HG03521 (cell line): ENCODE measurements at regions not wholly inside any gene's neighbourhood (a gene's known extent, or its start where the extent isn't known, plus 50 kb on each side); places are given as distances from the start of the nearest gene placed in this dataset.
"Not testable (repeated sequence)": the region's sequence is repeated elsewhere in the genome, so short reads cannot be mapped to it uniquely, and the experiment has no call there.

Source experiments
- ATAC-seq: cut with Tn5 transposase; IDR thresholded peaks from one replicate; pipeline ENCODE4 v1.9.1; 2021; ENCODE audit warnings: mild to moderate bottlenecking, moderate library complexity; ENCODE audit not compliant: unreplicated experiment

GRCh38 chr17:70426752-70427151 is 257.4 kb downstream of the KCNJ2 start:
- ATAC-seq: no peak

GRCh38 chr17:70434536-70435490 is 265.5 kb downstream of the KCNJ2 start:
- ATAC-seq: no peak

DNA sequence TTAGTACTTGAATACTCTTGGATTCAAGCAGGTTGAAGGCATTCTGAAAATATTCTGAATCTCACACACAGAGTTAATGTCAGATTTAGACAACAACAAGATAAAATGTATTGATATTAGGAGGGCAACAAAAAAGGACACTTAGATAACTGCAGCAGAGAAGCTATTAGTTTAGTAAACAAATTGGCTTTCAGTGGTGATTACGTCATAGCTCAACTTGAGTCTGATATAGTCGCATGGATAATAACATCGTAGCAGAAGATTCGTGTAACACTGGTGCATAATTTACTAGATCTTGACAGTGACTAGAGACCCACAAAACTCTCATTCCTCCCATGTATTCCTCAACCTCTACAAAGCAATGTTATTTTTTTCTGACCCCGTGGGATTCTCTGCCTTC is 268.3 kb downstream of the KCNJ2 start:
- ATAC-seq: no peak

DNA sequence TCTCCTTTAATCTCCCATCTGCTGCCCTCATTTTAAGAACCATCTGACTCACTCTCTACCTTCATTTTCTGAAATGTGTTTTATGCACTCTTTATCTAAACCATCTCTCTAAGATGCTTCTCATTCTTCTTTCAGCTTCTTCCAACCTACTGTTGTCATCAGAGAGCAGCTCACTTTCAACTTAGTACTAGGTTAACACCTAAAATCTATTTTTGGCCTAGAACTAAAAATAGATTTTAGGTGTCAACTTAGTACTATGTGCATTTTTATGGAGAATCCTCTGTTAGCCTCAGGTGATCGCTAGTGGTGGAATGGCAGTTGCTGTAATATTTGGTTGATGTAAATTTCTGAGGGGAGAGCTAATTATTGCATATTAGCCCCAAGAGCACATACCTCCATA is 277.1 kb downstream of the KCNJ2 start:
- ATAC-seq: no peak

DNA sequence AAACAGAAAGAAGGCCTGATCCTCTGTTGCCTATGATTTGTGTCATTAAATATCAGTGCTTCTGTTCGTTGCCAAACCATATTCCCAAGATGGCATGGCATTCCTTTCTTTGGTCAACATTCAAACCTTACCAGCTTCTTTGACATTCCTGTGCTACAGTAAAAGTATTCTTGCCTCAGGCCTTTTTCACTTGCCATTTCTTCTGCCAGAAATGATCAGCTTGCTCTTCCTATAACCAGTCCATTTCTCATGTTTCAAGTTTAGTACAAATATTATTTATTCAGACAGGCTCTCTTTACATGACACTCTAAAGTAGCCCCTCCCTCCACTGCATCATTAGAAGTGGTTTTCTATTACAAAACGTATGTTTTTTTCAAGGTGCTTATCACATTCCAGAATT is 278.3 kb downstream of the KCNJ2 start:
- ATAC-seq: no peak

DNA sequence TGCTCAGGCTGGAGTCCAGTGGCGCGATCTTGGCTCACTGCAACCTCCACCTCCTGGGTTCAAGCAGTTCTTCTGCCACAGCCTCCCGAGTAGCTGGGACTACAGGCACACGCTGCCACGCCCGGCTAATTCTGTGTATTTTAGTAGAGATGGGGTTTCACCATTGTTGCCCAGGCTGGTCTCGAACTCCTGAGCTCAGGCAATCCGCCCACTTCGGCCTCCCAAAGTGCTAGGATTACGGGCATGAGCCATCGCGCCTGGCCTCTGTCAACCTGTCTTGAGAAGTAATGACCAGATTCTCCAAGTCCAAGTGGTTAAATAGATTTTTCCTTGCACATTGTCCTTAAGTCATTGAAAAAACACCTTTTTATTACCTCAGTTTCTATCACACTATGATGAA is 283.7 kb downstream of the KCNJ2 start:
- ATAC-seq: not testable (repeated sequence)

DNA sequence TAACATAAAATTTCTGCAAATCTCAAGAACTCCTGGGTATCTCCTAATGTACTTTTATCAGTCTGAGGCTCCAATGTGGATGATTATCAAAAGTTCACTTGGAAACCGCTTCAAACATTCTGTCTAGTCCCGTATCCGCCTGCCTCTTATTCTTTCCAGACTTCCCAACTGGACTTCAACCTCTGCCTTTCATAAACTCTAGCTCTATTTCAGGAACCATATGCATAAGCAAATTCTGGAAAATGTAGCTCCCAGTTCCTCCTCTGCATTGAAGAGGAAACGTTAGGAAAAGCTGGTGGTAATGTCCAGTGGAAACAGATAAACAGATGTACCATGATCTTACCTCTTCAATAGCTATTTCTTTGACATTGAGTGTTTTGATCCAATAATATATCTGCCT is 285.0 kb downstream of the KCNJ2 start:
- ATAC-seq: no peak

DNA sequence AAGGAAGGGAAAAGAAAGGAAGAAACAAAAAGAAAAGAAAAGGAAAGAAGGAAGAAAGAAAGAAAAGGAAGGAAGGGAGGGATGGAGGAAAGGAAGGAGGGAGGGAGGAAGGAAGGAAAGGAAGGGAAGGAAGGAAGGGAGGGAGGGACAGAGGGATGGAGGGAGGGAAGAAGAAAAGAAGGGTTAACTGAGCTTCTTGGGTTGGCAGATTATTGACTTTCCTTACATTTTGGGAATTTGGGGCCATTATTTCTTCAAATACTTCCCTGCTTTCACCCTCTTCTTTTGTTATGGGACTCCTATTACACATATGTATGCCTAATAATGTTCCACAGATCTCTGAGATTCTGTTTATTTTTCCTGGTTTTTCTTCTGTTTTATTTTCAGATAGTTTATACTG is 285.6 kb downstream of the KCNJ2 start:
- no peak for ATAC-seq

DNA sequence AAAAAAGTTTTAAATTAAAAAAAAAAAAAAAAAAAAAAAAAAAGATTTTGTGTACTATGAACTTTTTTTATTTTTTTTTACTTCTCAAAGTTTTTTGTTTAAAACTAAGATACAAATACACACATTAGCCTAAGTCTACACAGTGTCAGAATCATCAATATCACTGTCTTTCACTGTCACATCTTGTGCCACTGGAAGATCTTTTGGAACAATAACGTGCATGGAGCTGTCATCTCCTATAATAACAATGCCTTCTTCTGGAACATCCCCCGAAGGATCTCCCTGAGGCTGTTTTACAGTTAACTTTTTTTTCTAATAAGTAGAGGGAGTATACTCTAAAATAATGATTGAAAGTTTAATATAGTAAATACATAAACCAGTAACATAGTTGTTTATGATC is 295.7 kb downstream of the KCNJ2 start:
- ATAC-seq: no peak

- no peak for ATAC-seq
Measured at GRCh38 chr17:70468661-70469060, 299.3 kb downstream of the KCNJ2 start.

- no peak for ATAC-seq
Measured at GRCh38 chr17:70473049-70473448, 303.7 kb downstream of the KCNJ2 start.

DNA sequence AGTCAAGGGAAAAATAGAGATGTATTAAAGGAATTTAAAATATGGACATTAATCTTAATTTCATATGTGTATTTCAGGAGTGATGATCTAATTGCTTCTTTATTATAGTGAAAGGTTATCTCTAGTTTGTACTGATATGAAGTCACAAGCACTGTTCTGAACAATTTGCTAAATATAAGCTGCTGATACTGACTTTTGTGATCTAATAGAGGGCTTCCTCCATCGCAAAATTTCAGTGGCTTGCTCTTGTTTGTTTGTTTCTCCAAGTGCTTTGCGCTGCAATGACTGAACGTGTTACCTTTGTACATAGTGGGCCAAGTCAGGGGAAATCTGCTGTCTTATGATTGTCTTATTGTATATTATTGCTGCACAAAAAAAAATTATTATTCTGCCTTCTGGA is 307.0 kb downstream of the KCNJ2 start:
- no peak for ATAC-seq

- no peak for ATAC-seq
Measured at GRCh38 chr17:70478902-70479301, 309.6 kb downstream of the KCNJ2 start.

GRCh38 chr17:70479779-70480178 is 310.4 kb downstream of the KCNJ2 start:
- ATAC-seq: no peak

- no peak for ATAC-seq
Measured at GRCh38 chr17:70483624-70484023, 314.3 kb downstream of the KCNJ2 start.

DNA sequence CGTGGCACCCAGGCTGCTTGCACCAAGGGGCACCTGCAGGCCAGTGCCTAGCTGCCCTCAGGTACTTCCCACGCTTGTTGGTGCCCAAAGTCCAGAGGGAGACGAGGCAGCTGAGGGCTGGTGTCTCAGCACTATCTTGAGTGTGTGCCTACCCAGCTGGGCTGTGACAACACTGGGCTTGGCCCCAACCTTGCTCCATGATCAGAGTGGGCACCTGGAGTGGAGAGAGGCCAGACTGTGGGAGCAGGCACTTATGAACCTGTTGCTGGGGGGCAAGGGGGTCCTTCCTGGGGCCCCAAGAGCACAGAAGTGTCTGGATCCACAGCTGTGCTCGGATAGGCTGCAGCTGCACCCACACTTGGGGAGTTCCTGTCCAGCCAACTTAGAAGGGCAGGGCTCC is 314.7 kb downstream of the KCNJ2 start:
- ATAC-seq: no peak

GRCh38 chr17:70484496-70484895 is 315.2 kb downstream of the KCNJ2 start:
- ATAC-seq: no peak

DNA sequence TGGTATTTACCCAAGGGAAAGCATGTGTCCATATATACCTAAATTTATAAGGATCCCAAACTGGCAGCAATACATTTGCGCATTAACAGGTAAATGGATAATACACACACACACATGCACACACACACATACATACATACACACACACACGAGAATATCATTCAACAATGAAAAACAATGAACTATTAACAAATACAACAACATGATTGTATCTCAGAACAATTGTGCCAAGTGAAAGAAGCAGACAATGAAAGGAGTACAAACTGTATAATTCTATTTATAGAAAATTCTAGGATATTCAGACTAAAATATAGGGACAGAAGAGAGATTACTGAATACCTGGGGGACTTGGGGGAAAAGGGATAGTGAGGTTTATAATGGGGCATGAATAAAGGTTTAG is 323.0 kb downstream of the KCNJ2 start:
- ATAC-seq: no peak

DNA sequence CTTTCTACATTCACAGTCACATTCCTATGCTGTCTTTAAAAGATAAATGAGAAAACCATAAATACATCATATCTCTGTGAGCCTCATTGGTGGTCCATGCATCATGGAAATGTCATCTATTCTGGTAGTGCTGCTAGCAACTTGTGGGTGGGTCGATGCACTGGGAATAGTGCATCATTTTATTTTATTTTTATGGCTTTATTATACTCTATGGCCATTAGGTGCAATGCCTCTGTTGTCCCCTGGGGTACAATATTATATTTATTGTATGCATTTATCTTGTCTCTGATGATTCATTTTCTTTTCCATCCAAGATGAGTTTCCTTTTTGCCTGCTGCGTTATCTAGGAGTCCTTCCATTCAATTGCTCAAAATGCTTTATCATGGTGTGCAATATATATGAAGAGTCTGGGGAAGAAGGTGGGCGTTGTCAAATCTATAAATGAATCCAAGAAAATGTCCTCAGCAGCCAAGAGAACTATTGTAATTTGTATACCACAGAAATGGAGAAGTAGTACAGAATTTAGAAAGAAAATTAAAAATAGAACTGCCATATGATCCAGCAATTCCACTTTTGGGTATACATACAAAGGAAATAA is 324.0 kb downstream of the KCNJ2 start:
- no peak for ATAC-seq

GRCh38 chr17:70498631-70499030 is 329.3 kb downstream of the KCNJ2 start:
- ATAC-seq: no peak

DNA sequence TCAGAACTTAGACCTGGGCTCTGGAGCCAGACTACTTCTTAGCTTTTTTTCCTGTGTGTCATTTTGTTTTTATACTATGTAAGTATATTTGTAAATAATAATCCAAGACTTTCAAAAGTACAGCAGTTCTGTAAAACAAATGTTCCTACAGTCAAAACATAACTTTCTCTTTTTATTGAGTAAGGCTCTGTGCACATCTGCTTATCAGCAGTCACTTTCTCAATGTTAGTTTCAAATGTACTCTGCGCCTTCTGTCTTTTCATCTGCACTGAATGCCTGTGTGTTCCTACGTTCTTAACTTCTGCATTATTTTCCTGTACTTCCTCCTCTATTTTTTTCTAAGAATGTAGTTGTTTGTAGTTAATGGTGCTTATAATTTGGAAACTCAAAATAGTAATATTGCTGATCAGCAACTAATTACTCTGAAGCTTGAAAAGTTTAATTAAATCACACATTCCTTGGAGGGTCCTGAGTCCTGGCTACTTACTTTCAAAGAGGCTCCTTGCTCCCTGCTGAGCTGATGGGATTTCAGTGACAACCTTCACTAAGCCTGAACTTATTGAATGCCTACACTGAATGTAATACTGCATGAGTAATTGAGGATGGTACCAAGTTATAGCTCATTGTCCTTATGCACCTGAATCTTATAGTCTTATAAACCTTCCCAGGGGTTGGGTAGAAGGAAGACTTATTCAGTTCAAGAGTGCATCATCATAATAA is 329.9 kb downstream of the KCNJ2 start:
- ATAC-seq: no peak

GRCh38 chr17:70503449-70503848 is 334.1 kb downstream of the KCNJ2 start:
- ATAC-seq: no peak
